NCI-H526 (cell line): ENCODE measurements at regions not wholly inside any gene's neighbourhood (a gene's known extent, or its start where the extent isn't known, plus 50 kb on each side); places are given as distances from the start of the nearest gene placed in this dataset.

Experiments
- DNase-seq, 2 experiments: peaks; one replicate each; lab custom pipeline; 2025; lab: John Stamatoyannopoulos, UW

GRCh38 chr6:170177772-170178560, 112.9 kb downstream of the DLL1 start:
- peak in 1 of 2 experiments; percentile 28 for DNase-seq

- DNase-seq: peak; percentile 20 to 56
Observed at GRCh38 chr6:170176898-170177771, 113.7 kb downstream of the DLL1 start.

GRCh38 chr6:170176136-170176897, 114.6 kb downstream of the DLL1 start:
- DNase-seq: peak in 1 of 2 experiments; percentile 56

DNA sequence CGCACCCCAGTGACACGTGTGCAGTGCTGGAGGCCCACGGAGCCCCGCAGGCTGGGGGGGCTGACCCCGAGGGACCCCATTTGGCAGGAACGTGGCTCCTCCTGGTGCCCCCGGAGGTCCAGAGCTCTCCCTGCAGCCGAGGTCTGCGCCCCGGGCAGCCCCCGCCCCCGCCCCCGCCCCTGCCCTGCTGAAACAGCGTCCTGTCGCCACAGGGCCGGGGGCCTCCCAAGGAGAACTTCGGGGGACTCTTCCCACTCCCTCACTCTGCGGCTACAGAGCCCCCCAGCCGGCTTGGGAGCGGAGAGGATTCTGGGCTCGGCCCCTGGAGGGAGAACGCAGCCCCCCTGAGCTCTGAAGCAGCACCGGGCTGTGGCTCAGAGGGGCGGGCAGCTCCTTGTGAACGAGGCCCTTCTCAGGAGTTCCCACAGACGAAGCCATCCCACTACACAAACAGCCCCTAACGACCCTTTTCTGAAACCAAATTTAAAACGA, 115.2 kb downstream of the DLL1 start:
- DNase-seq: no peak

DNA sequence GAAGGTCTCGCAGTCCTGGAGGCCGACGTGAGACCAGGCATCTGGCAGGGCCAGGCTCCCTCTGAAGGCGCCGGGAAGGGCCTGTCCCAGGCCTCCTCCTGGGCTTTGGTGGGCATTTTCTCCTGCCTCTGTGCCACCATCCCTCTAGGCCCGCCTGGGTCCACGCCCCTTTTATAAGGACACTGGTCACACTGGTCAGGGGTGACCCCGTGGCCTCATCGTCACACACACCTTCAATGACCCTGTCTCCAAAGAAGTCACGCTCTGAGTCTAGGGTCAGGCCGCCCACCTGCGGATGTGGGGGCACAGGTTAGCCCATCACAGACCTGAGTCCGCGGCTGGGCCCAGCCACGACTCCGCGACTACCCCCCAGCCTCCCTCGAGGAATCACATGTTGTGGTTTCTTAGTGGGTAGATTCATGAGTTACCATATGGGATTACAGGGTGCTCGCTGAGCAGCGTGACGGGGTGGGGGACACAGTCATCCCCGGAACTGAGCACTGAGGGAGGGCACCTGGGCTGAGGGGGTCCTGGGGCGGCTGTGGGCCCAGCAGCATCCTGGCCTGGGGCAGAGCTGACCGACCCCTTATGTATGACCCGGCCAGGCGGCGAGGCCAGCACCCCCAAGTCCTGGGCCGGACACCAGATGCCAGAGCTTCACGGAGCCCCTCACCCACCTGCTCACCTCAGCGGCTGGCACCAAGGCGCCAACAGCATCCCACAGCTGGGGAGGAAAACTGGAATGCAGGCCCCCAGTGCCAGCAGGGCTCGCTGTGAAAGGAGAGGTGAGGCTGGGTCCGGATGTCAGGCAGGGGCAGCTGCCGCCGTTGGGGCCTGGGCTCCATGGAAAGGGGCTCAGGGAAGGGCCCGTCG, 115.9 kb downstream of the DLL1 start:
- DNase-seq: no peak

DNA sequence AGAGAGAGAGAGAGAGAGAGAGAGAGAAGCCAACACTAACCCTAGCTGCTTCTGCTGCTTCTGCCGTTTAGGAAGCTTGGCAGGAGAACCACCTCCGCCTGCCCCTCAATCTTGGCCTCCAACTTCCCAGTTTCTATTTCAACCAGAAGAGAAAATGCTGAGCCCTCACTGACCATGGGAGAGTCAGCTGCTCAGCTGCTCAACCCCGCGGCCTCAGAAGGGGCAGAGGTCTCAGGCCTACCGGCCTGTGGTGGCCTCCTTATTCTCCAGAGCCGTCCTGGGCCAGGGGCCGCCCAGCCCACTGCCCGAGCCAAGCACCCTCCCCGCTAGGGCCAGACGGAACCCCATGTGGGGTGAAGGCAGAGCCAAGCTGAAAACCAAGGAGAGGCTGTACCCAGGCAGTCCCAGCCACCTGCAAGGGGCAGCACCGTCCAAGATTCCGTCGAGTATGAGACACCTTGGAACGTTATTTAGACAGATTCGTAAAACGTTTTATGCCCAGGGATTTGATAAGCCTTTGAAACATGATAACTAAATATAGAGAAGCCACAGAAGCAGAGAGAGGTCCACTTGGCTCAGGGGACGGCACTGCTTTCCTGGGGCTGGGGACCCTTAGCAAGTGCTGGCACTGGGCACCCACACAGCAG, 116.6 kb downstream of the DLL1 start:
- DNase-seq: no peak

GRCh38 chr6:170173335-170173881, 117.5 kb downstream of the DLL1 start:
- peak in 1 of 2 experiments; percentile 11 for DNase-seq

DNA sequence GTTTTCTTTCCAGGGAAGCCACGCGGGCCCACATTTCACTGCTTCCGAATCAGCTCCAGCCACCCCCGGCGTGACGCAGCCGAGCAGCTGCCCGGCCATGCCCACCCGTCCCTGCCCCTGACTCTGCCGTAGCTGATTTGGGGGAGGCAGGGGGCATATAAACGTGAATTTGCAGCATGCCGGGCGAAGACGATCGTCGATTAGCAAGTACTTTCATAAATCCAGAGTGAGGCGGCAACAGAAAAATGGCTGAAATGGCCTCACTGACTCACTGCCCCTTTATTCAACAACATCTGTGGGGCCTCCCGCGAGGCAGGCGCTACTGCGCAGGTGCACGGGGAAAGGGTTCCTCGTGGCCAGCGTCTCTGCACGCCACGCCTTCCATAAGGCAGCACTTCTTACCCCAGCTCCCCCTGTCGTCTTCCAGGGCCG, 118.0 kb downstream of the DLL1 start:
- DNase-seq: no peak

DNA sequence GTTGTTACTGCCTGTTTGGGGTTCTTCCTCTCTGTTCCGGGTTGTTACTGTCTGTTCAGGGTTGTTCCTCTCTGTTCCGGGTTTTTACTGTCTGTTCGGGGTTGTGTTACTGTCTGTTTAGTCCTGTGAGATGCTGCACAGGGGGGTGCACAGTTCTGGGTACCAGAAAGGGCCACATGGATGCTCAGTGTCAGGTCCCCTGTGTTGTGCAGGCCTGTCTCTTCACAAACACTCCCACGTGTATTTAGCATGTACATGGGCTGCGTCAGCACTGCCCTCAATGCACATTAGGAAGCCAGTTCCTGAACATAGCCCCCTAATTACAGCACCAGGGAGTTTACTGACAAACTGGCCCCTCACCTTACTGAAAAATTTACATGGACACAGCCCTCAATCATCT, 118.5 kb downstream of the DLL1 start:
- no peak for DNase-seq

DNA sequence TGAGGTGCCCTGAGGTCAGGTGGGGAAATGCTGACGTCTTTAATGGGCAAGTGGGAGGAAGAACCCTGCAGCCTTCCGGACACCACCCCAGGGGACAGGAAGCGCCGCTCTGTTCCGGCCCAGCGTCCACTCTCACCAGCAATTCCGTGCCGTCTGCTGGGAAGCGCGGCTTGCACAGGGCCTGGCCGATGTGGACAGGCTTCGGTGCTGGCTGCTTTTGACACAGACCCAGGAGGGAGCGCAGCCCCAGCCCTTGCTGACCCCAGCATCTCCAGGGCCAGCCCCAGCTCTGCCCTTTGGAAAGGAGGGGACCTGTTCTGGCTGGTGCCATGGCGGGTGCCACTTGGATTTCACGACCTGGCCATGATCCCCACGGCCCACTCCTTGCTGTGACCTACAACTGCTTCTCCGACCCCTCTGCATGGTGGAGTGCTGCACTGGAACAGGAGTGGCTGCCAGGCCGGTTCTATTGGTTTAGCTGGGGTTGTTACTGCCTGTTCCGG, 123.2 kb downstream of the DLL1 start:
- no peak for DNase-seq

- DNase-seq: no peak
Observed at GRCh38 chr6:170166511-170167122, 124.3 kb downstream of the DLL1 start.

GRCh38 chr6:170165471-170166117, 125.3 kb downstream of the DLL1 start:
- DNase-seq: no peak

GRCh38 chr6:170165085-170165470, 125.8 kb downstream of the DLL1 start:
- no peak for DNase-seq

DNA sequence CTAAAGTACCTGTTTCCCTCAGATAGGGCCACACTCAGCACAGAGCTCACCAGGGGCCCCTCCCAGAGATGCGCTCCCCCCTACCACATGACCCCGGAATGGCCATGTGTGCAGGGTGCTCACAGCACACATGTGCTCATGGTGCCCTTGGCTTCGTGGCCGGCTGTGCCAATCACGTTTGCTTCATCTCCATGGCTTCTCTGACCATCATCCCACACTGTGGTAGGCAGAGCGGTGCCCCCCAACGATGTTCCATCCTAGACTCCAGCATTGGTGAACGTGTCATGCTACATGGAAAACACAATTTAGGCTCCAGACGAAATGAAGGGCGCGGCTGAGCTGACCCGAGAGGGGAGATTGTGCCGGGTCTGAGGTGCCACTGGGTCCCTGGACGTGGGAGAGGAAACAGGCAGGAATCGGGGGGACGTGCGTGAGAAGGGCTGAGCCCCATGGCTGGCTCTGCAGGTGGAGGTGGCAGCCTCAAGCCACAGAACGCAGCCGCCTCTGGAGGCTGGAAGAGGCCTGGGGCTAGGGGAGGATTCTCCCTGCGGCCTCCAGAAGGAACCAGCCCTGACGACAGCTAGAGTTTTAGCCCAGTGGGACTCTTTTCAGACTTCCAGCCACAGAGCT, 126.5 kb downstream of the DLL1 start:
- DNase-seq: no peak

GRCh38 chr6:170163405-170164170, 127.3 kb downstream of the DLL1 start:
- DNase-seq: no peak

DNA sequence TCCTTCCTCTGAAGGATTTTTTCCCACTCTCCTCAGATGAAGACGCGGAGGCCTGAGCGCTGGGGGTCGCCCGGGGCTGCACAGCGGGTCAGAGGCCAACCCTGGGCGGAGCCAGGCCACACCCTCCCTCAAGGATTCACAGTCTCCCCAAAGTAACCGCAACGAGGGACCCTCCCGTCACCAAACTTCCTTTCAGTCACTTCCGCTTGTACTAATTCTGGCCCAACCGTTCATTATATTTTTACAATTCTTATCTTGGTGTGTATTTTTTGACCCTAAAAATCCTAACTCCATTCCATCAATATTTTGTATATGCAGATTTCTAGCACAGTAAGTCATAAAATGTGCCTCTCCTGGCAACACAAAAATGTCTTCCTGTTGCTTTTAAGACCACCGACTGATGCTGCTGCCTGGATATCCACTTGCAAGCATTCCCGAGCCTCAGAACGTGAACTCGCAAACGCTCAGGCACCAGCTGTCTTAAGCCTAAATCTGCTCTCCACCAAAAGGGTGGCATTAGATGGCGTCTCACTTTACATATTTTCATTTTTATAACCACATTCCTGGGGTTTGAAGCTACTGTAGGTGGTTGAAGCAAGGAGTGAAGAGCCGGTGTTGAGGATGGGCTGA, 128.0 kb downstream of the DLL1 start:
- DNase-seq: no peak

DNA sequence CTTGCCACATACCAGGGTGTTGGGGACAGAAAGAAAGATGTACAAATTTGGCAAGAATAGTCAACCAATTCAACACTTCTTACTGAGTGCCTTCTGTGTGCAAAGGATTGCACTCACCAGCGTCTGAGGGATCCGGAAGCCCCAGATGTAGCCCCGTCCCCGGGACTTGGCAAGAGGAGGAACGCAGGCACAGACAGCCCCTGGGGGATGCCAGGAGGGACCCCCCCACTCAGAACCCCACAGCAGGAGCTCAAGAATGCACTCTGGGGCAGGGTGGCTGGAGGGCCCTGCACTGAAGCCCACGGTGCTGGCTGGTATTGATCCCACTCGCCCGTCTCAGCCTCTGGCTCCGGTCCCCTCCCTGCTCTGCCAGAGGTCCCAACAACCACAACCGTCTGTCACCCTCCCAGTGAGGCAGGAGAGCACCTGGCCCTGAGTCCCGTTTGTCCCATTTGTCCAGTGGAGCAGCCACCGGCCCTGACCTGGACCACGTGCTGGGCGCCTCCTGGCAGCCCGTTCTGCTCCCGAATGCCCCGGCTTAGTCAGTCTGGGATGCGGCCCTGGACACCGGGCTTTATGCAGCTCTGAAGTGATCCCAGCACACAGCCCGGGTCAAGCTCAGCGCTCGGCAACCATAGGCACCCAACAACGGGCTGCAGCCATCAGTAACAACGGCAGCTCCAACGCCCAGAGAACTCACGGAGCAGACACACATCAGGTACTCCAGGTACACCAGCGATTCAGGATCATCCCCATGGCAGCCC, 128.7 kb downstream of the DLL1 start:
- no peak for DNase-seq
